Stimulated activated CD4-positive, alpha-beta T cell treated with anti-CD3 and anti-CD28 coated beads, TNF-alpha, amount 100 ng/mL, for 1 hour (primary cell): ENCODE measurements at regions not wholly inside any gene's neighbourhood (a gene's known extent, or its start where the extent isn't known, plus 50 kb on each side); places are given as distances from the start of the nearest gene placed in this dataset.

Experiments
- DNase-seq, 3 donors: peaks; one replicate each; pipeline ENCODE4 v3.0.0-alpha.2; 2020; ENCODE audit warnings: low read depth in 3 of 3, low spot score in 1 of 3

DNA sequence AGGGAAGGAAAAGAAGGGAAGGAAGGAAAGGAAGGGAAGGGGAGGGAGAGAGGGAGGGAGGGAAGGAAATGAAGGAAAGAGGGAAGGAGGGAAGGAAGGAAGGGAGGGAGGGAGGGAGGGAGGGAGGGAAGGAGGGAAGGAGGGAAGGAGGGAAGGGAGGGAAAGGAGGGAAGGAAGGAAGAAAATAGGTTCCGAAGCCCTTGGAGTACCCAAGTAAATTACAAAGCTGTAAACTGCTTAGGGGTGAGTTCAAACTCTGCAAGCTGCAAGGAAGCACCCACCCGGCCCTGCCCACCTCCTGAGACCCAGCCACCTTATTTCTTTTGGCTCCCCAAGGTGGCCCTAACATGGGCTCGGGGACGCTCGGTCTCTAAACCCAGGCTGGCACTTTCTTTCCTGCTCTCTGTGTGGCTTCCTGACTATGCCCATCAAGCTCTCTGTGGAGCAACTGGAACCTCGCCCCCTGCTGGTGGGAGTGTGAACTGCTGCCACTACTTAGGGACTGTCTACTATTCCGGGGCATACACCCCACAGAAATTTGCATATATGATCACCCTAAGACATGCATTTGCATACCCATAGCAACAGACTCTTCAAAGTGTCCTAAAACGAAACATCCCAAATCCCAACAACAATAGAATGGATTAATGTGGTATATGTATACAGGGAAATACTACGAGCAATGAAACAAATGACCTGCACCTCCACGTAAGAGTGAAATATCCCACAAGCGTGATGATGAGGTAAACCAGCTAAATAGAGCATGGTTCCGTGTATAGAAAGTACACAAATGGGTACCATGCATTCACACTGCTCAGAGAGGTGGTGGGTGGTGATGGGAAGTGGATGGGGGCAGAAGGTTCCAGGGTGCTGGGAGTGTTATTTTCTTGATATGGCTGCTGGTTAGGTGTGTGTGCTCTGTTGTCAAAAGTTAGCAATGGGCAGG lies 151.7 kb upstream of the TBL1X start:
- DNase-seq, result peak; percentile 30 to 65 (median 50)

DNA sequence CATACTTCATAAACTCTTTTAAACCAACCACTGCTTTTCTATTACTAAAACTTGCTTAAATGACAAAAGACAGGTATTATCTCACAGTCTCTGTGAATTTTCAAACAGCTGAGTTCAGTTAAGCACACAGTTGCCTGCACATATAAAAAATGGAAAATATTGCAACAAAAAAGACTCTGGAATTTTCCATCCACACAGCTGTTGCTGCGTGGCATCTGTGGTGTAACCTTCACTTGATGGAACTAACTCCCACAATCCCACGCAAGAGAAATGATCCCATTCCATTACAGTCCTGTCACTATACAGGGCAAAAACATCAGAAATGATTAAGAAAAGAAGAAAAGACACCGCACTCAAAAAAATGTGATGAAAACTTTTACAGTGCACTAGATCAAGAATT lies 149.8 kb upstream of the TBL1X start:
- no peak for DNase-seq

DNA sequence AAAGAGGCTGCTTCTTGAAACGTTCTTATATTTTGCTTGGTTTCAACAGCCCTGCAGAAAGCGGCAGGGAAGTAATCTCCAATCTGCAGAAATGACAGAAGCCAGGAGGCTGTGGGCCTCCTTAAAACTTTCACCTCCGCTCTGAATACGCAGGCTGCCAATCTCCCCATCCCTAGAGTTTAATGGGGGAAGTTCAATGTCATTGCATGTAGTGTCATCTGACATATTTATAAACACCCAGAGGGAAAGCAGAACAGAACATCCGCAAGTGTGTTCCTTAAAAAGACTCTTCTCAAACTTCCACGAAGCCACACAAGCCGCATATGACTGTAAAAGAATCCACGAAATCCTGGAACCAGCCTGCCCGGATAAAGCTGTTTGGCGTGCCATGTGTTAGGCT lies 148.8 kb upstream of the TBL1X start:
- DNase-seq, result no peak

DNA sequence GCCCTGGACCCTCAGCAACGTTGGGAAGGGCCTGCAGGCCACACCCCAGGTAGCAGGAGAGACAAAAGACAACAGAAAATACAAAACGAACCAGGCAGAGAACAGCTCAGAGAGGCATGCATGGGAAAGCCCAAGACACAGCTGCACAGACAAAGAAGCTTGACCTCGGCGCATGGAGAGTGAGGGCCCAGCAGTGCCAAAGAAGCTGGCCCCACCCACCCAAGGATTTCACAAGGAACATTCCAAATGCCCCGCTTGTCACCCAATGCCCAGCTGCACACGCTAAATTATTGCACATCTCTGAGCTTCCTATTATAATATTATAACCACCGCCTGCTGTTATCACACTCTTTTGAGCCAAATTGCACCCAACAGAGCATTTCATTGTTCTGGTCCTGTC lies 147.7 kb upstream of the TBL1X start:
- DNase-seq, result no peak

DNA sequence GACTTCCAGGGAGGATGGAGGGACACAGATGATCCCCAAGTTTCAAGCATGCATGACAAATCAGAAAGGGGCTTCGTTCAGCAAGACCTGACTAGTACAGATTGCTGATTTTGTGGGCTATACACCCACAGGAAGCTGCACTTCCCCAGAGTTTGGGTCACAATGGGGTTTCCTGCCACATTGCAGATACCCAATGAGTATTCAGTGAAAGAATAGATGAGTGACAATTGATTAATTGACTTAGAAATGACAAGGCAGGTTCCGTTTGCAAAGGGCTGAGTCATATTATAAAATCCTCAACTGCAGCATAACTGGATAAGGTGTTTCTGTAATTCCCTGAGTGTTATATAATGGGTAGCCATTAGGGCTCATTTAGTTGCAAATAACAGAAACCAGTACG lies 146.6 kb upstream of the TBL1X start:
- no peak for DNase-seq

DNA sequence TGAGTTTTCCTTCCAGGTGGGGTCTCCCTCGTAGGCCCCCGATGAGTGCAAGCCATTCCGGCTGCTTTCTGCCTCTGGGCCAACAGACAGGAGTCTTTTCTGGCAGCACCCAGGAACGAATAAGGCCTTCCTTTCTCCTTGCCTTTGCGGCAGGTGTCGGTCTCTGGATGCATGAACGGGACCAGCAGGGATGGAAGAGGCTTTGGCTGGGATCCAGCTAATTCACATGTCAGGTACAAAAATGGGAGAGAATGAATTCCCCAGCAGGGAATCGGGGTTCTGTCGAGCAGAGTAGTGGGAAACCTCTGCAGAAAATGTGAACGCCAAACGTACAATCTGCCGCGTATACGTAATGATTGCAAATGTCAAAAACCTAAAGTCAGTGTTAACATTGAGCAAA lies 146.1 kb upstream of the TBL1X start:
- DNase-seq, result no peak

DNA sequence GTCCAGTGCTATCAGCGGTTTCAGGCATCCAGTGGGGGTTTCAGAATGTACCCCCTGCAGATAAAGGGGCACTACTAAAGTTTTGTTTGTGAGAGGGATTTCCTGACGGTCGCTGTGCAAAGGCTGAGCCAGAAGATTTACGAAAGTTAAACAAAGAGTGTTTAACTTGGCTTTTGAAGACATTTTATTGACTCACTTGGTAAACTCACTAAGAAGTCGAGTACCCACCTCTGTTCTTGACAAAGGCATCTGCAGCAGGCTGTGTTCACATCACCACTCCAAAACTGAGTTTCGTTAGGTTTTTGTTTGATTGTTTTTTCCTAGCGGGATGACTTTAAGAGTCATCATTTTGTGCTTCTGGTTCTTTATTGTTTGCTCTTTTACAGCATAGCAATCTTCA lies 143.9 kb upstream of the TBL1X start:
- DNase-seq, result no peak

DNA sequence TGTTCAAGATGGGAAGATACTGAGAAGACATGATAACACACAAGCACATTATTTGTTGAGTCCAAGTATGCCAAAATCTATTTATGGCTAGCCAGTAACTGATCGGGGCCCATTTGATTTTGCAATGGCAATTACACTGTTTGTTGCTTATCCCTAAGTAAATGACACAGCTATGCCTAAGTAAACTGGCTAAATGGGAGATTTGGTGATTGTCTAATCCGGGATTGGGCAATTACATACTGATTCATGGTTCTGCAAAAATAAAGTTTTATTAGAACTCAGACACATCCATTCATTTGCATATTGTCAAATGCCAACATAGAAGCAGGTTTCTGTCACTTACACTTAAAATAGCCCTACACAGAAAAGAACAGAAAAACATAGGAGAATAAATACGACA lies 140.2 kb upstream of the TBL1X start:
- DNase-seq, result no peak

DNA sequence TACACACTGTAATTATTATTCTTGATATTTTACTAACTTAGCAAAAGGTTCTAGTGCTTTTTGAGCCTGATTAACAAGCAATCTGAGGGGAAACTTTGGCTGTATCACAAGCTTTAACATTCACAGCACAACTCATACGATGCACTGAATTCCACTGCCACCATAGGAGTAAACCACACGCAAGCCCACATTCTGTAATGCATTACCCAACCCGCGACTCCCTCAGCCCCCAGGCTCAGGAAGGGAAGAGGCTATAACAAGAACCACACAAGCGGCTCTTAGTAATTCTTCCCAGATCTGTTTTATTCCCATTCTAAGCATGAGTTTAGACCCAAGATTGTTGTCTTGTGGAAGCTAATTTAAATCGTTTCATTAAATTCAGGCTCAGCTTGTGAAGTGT lies 138.5 kb upstream of the TBL1X start:
- no peak for DNase-seq

DNA sequence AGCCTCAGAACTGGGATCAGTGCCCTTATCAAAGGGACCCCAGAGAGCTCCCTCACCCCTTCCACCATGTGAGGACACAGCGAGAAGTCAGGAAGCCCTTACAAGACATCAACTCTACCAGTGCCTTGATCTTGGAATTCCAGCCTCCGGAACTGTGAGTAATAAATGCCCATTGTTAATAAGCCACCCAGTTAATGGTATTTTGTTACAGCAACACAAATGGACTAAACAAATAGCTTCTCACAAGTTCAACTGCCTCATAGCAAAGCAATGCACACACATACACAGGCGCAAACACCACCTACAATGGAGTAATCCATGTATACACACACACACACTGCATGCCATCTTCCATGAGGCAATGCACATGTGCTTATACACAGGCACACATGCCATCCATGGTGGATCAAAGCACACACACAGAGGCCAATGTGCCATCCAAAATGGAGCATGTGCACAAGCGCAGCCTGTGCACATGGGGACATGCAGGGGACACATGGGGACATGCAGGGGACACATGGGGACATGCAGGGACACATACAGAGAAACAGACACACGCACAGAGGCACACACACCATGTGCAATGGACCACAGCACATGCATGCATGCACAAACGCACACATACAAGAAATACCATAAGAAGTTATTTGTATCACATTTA lies 137.6 kb upstream of the TBL1X start:
- DNase-seq, result no peak

DNA sequence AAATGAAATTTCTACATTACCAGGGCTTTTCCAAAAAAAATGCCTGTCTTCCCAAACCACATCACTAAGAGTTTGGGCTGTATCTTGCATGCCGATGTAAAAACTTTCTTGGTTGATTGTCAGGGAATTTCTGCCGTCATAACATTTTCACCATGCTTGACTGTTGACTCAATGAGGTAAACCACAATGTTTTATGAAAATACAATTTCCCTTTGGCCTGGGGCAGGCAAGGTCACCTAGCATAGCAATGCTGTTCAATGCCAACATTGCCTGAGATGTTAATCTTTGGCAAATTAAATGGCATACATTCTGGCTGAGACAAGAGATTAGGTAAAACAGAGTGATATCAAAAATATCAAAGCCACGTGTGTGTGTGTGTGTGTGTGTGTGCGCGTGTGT lies 137.1 kb upstream of the TBL1X start:
- DNase-seq, result no peak

DNA sequence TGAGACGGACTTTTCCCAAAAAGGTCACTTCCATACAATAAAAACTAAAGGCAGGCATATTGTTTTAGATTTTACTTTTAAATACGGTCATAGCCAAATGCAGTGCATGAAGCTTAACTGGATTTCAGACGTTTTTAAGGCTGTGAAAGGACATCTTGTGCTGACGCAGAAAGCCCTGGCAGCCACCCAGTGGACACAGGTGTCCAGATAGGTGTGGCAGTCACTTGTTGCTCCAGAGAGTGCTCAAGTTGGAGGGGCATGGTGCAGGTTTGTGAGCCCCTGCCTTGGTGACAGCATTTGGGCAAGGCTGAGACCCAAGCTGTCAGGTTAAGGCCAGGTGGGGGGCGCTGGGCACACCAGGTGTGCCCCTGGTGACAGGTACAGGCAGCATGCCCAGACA lies 135.8 kb upstream of the TBL1X start:
- DNase-seq, result no peak

DNA sequence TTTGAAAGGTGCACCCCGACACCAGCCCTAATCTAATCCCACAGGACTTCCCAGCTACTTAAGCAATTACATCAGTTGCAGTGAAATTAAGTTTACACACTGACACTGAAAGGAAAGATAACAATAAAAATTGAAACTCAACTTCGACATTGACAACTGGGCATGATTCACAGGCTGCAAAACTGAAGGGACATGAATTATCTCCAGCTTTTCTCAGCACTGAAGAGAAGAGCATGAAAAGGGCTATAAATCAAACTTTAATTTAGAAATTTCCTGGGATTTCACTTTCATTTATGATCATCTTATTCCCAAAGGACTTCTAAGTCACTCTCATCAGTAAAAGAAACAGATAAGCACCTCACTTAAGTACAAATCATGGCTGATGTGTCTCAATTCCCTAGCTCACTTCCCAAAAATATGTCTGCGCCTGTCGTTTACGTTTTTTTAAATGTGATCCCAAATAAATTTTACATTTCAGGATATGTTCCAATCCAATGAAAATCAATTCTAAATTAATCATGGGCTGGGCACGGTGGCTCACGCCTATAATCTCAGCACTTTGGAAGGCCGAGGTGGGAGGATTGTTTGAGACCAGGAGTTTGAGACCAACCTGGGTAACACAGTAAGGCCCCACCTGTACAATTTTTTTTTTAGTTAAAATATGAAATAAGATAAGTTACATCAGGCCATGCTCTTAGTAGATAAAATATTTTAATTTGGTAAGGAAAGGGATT lies 134.4 kb upstream of the TBL1X start:
- DNase-seq, result no peak

DNA sequence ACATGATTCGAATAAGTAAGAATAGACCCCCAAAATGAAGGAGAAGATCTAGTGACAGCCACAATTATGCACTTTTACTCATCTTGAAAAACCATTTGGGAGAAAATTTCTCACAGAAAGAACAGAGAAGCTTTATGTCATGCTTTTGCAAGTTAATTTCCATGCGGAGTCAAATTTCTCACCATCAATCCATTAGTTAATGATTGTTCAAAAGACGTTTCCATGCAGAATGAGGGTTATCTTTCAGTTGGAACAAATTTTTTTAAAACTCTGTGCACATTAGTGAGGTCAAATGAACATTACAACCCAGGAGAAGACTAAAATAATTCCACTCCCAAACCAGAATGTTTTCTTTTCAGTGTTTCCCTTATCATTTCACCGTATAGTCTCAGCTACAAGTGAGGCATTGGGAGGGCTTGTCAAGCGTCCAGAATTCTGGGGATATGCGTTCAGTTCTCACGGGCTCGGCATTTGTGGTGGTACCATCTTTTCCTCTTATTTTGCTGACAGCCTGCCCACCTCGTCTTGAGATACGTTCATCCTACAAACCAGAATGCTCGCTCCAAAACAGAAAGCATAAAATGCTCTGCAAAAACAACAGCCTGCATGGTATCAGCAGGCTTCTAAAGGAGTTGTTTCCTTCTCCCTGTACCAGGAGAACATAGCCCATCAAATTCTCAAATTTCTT lies 130.8 kb upstream of the TBL1X start:
- DNase-seq, result no peak

DNA sequence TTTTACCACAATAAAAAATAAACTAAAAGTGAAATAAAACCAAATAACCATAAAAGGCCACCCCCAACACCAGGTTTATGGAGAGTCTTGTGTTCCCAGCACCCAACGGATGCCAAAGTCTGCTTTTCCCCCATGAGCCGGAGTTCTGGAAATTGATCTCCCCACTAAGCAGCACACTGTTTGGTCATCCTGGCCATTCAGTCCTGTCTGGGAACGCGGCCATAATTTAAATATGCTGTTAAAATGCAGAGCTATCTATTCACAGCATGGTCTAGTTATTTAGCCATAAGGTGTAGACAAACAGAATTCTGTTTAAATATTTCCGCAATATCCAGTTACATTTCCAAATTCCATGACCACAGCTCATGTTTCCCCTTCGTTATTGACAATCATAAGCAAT lies 129.6 kb upstream of the TBL1X start:
- DNase-seq, result no peak

DNA sequence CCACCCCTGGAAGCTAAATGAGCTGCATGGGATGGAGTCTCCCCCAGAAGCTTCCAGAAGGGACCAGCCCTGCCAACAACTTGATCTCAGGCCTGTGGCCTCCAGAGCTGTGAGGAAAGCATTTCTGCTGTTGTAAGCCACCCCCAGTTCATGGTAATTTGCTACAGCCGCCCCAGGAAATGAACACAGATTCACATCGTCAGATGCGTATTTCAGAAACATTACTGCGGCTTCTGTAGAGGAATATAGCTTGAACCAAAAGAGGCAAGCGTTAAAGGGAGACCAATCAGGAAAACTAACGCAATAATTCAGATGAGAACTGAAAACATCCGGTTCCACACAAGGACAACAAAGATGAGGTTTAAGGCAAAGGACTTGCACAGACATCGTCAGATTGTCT lies 128.4 kb upstream of the TBL1X start:
- no peak for DNase-seq

DNA sequence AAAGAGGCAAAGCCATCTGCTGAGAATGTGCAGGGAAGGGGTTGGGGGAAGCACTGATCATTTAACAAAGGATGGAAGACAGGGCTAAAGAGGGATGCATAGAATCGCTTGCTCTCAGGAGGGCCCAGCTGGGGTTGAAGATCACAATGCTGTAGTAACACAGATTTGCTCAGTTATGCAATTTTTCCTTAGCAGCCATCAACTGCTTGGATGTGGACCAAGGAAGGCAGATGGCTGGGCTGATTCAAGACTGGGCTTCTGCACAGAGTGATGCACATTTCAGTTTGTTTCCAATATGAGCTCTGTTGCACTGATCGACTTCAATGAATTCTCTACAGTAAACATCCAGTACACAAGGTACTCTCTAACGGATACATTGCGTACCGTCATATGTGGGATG lies 127.8 kb upstream of the TBL1X start:
- no peak for DNase-seq

DNA sequence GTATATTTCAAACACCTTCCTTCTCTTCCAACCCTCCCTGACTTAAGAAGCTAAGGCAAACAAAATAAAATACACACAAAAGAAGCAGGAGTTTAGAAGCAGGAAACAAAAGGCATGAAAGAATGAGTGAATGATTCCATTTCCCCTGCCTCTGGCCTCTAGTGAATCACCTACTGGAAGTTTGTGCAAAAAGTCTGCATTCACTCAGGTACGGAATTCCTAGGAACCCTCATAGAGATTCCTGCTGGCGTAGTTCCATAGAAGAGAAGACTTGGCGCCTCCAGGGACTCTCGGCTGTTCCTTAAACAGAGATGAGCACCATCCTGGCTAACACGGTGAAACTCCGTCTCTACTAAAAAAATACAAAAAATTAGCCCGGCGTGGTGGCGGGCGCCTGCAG lies 125.9 kb upstream of the TBL1X start:
- no peak for DNase-seq

DNA sequence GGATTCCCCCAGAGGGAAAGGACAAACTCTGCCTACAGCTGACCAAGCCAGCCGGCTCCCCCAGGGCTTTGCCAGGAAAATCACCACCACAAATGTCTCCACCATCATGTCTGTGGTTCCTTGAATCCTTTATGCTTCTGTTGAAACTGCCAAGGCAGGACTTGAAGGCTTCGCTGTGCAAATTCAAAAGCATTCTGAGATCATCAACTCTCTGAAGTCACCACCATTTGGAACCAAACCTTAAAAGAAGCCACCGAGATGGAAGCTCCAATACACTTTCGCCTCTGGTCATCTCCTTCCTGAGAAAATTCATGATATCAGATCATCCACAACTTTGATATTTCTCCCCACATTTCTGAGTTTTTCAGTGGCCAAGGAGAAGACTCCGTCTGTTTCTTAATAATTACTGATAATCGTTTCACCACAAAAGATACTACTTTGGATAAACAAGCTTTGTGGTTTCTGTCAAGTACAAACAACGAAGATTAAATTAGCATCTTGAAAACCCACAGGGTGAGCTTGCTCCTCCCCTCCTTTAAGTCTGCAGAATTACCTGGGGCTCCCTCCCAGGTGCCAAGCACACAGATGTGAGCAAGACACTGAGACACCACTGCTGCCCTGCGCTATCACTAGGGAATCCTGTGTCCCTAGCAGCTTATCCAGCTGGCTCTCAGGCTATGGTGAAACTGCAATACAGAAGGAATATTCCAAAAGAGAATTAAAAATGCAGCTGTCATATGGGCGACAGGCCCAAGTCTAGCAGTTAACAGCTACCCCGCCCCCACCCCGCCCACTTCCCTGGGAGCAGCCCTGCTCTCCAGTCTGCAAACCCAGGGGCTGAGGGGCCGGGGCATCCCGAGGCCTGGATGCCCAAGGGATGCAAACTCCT lies 125.0 kb upstream of the TBL1X start:
- no peak for DNase-seq

DNA sequence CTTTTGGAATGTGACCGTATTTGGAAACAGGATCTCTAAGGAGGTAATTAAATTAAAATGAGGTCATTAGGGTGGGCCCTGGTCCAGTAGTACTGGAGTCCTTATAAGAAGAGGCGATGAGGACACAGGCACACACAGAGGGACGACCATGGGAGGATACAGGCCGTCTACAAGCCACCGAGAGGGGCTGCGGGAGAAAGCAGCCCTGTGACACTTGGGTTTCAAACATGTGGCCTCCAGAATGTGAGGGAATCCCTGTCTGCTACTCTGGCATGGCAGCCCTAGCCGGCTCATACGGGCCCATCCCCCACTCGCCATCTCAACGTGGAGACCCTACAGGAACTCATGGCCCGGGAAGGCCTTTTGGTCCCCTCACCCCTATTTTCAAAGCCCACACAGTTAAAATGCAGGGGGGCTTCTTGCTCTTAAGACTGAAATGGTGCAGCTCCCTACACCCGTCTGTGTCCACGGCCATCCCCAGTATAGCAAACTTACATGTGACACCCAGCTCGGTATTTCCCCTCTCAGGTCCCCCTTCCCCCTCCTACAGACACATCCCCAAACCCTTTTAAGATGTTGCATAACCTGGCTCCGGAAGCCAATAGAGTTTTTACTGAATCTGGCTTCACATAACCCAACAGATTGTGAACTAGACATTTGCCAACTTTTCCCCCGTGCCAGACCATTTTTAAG lies 124.1 kb upstream of the TBL1X start:
- DNase-seq, result no peak
